Muscle layer of duodenum (tissue), 2 donors: ENCODE measurements at regions not wholly inside any gene's neighbourhood (a gene's known extent, or its start where the extent isn't known, plus 50 kb on each side); places are given as distances from the start of the nearest gene placed in this dataset.

Experiments used
- H3K27ac ChIP-seq: one replicate; pipeline ENCODE4 v1.7.0; 2013; ENCODE audit warnings: mild to moderate bottlenecking, low read length
- H3K27me3 ChIP-seq: one replicate; pipeline ENCODE4 v1.7.0; 2013; ENCODE audit warnings: low read depth, mild to moderate bottlenecking, control low read depth, low read length
- H3K36me3 ChIP-seq, 2 donors: one replicate each; pipeline ENCODE4 v1.7.0; 2013; ENCODE audit warnings: low read length in 2 of 2, control low read depth in 1 of 2, mild to moderate bottlenecking in 1 of 2; ENCODE audit not compliant: insufficient read depth in 2 of 2, control insufficient read depth in 1 of 2
- H3K4me1 ChIP-seq, 2 donors: one replicate each; pipeline ENCODE4 v1.7.0; 2013; ENCODE audit warnings: low read length in 2 of 2, mild to moderate bottlenecking in 2 of 2, control low read depth in 1 of 2, moderate library complexity in 1 of 2; ENCODE audit not compliant: insufficient read depth in 2 of 2, control insufficient read depth in 1 of 2
- H3K4me3 ChIP-seq, 2 donors: one replicate each; pipeline ENCODE4 v1.7.0; 2013; ENCODE audit warnings: low read length in 2 of 2, low read depth in 1 of 2, mild to moderate bottlenecking in 1 of 2
- H3K9me3 ChIP-seq, 2 donors: one replicate each; pipeline ENCODE4 v1.7.0; 2013; ENCODE audit warnings: low read length in 2 of 2, control low read depth in 1 of 2, mild to moderate bottlenecking in 1 of 2; ENCODE audit not compliant: control insufficient read depth in 1 of 2
- donor health status: healthy.

DNA sequence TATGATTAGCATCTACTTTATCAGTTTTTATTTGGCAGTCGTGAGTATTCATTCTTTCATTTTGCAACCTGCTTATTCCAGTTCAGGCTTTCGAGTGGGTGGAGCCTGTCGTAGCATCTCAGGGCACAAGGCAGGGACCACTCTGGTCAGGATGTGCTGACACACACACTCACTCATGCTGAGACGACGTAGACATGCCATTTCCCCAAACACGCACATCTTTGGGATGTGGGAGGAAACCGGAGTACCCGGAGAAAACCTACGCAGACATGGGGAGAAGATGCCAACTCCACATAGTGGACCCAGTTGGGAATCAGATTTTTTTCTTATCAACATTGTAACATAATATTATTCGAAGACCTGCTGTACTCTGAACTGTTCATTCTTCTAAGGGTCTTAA lies 756.5 kb upstream of the RBFOX1 start:
- Histone ChIP-seq H3K9me3 (no peaks in the 10 kb centered on the region), H3K27ac (no peak overlapping the region), H3K36me3 (no peaks in the 10 kb centered on the region), H3K27me3 (no peaks in the 10 kb centered on the region), H3K4me3 (no peak overlapping the region), H3K4me1 (no peaks in the 10 kb centered on the region)

DNA sequence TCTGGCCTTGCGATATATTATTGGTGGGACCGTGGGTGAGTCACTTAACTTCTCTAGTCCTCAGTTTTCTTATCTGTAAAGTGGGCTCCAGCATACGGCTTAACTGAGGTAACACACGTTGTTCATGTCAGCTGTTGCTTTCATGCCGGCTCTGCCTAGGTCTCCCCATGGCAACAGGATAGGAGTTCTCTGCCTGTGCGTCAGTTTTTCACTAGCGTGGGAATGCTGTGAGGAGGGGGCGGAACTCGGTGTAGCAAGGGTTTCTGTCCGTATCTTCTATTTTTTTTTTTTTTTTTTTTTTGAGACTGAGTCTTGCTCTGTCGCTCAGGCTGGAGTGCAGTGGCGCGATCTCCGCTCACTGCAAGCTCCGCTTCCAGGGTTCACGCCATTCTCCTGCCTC lies 758.5 kb upstream of the RBFOX1 start:
- Histone ChIP-seq H3K4me1 (no peaks in the 10 kb centered on the region), H3K4me3 (no peak overlapping the region), H3K36me3 (no peaks in the 10 kb centered on the region), H3K27ac (no peak overlapping the region), H3K27me3 (no peaks in the 10 kb centered on the region), H3K9me3 (no peaks in the 10 kb centered on the region)

DNA sequence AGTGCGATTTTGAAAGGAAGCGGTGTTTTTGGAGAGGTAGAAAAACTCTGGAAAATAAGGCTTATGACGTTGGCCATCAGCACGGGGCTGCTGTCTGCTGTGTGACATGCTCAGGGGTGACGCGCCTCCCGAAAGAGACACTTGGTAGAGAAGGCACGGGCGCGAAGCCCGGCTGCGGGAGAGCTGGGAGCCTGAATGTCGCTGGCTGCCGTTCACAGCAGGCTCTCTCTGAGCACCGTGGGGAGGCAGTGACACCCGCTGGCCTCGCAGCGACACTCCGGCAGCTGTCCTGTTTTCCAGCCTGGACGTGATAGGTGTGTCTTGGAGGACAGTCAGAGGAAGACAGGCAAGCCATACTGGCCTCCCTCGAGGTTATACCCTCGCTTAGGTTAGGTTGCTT lies 759.1 kb upstream of the RBFOX1 start:
- no peak overlapping the region for H3K4me3 ChIP-seq
- H3K9me3 ChIP-seq = no peaks in the 10 kb centered on the region
- no peaks in the 10 kb centered on the region for H3K36me3 ChIP-seq
- H3K4me1 ChIP-seq = no peaks in the 10 kb centered on the region
- H3K27me3 ChIP-seq = no peaks in the 10 kb centered on the region
- H3K27ac ChIP-seq = no peak overlapping the region

DNA sequence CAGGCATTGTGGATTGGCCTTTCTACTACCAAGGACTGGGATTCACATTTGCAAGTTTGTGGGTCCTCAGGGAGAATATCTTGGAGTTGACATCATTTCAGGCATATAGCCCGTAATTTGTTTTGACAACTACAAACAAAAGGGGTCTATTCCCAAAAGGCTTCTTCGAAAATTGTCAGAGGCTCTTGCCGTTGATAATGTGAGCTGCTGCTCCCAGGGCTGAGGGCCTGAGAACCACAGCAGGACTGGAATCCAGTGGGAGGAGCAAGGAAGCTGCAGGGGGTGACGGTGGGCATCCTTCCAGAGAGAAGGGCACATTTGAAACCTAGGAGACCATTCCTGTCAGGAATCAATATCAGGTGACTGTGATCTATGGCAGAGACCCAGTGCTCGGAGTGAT lies 761.6 kb upstream of the RBFOX1 start:
- no peaks in the 10 kb centered on the region for H3K4me1 ChIP-seq
- no peaks in the 10 kb centered on the region for H3K27me3 ChIP-seq
- H3K36me3 ChIP-seq = no peaks in the 10 kb centered on the region
- H3K4me3 ChIP-seq = no peak overlapping the region
- no peaks in the 10 kb centered on the region for H3K9me3 ChIP-seq
- H3K27ac ChIP-seq = no peak overlapping the region

DNA sequence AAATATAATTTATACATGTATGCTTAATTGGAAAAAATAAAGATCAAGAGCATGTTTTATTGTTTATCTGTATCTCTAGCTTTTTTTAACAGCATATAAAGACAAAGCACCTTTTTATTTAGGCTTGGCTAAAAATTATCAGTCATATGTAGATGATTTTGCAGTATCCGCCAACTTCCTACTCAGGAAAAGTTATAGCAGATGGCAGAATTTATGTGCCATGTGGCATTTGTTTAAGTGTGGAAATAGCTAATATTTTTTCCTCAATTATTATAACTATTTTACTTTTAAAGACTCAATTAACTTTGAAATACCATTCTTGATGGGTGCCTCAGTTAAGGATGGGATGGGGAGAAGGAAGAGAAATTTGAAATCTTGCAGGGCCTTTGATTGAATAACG lies 762.1 kb upstream of the RBFOX1 start:
- no peak overlapping the region for H3K27ac ChIP-seq
- no peaks in the 10 kb centered on the region for H3K9me3 ChIP-seq
- H3K4me3 ChIP-seq = no peak overlapping the region
- no peaks in the 10 kb centered on the region for H3K27me3 ChIP-seq
- H3K4me1 ChIP-seq = no peaks in the 10 kb centered on the region
- H3K36me3 ChIP-seq = no peaks in the 10 kb centered on the region

DNA sequence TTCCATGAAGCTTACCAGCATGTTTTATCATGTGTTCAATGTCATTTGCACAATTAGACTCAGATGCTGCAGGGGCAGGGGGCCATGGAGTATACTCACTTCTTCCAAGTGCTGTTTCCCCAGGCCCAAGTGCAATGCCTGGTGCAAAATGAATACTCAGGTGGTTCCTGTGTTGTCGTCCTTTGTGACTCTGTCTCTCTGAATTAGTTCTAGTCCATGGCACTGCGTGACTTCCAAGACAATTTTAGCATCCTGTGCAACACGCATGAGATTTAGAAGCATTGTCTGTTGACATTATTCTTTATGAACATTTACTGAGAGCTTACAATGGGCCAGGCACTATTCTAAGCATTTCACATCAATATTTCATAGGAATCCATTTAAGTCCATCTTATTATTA lies 769.7 kb upstream of the RBFOX1 start:
- H3K4me1 ChIP-seq = no peaks in the 10 kb centered on the region

DNA sequence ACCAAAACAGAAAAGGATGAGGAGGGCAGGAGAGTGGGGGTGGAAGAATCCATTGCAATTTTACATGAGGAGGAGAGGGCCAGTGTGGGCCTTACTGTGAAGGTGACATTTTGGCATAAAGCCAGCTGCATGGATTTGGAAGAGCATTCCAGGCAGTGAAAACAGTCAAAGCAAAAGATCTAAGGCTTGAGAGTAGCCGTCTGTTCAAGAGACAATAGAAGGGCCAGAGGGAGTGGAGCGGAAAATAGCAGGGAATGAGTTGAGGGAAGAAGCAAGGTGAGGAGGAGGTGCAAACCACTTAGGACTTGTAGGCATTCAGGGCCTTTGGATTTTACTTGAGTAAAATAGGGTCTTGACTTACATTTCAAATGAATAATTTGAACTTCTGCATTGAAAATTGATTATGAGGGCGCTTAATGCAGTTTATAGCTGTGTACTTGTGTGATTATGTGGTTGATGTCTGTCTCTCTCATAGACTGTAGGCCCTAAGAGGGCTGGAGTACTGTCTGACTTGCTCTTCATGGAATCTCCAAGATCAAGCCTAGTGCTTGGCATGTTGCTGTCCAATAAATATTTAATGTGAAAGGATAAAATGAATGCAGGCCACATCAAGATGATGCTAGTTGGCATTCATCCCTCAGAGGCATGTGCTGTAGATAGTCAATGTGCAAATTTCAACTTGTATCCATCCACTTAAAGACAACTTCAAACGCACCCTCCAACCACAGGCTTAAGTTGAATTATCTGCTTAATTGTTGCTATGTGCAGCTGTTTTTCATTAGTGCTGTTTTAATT lies 772.1 kb upstream of the RBFOX1 start:
- H3K27me3 ChIP-seq = no peaks in the 10 kb centered on the region
- H3K27ac ChIP-seq = no peak overlapping the region
- H3K36me3 ChIP-seq = no peaks in the 10 kb centered on the region
- no peak overlapping the region for H3K4me3 ChIP-seq
- H3K4me1 ChIP-seq = no peaks in the 10 kb centered on the region
- no peaks in the 10 kb centered on the region for H3K9me3 ChIP-seq

More for the DNA sequence above, 769.7 kb upstream of the RBFOX1 start:
- Histone ChIP-seq H3K36me3 (no peaks in the 10 kb centered on the region), H3K4me3 (no peak overlapping the region), H3K27ac (no peak overlapping the region), H3K27me3 (no peaks in the 10 kb centered on the region), H3K9me3 (no peaks in the 10 kb centered on the region)

DNA sequence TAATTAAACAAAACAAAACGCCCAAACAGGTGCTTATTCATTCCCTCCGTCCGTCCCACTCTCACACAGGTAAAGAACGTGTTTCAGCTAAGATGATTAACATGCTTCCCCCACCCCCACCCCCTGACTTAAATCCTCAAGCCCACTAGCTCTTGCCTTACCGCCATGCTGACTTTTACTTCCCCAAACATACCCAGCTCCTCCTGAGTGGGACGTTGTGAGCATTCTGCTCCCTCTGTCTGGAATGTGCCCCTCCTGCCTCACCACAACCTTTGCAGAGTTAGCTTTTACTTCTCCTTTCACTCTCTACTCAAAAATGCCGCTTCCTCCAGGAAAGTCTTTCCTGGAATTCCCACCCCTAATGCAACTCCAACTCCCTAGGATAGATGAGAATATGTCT lies 774.0 kb upstream of the RBFOX1 start:
- H3K4me1 ChIP-seq = no peaks in the 10 kb centered on the region
- no peak overlapping the region for H3K4me3 ChIP-seq
- no peaks in the 10 kb centered on the region for H3K36me3 ChIP-seq
- H3K27ac ChIP-seq = no peak overlapping the region
- no peaks in the 10 kb centered on the region for H3K27me3 ChIP-seq
- H3K9me3 ChIP-seq = no peaks in the 10 kb centered on the region

DNA sequence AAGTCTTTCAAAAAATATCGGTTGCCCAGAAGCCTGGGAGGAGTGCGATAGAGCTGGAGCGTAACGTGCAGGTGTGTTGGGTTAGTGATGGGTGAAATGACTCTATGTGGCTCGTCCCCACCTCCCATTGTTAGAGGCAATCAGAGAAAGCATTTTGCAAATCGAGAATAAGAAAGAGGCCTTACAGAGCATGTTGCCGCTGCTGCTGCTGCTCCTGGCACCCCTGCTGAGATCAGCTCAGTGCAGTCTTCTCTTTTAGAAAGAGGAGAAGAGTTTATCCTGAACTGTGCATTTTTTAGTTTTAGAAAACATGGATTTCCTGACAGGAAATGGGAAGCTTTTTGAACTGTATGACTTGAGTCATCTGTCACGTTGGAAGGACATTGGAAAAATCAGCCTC lies 774.5 kb upstream of the RBFOX1 start:
- Histone ChIP-seq H3K4me3 (no peak overlapping the region), H3K27me3 (no peaks in the 10 kb centered on the region), H3K9me3 (no peaks in the 10 kb centered on the region), H3K27ac (no peak overlapping the region), H3K36me3 (no peaks in the 10 kb centered on the region), H3K4me1 (no peaks in the 10 kb centered on the region)

DNA sequence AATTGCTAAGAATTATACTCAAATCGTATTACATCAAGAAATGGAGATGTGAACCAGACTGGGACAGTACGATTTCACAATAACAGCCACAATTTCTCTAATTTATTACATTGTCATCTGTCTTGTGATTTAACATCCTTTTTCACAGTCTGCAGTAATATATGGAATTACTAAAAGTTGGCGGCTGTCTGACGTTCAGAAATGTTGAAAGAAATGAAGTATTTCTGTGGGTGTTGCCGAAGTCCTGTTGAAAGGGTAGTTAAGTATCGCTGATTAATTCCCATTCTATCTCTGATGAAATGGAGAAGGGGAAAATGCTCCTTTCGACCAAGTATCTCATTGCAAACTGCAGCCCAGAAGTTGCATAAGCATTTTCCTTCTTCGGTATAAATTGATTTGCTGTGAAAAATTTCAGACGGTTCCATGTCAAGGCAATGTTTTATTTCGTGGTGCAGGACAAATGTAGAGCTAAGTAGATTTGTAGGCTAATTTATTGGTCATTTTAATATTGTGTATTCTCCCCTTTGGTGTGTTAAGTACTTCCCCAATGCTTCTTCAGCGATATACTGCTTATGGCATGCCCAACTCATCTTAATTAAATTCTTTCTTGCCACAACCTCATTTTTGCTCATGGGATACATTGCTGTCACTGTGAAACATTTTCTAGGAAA lies 775.2 kb upstream of the RBFOX1 start:
- no peak overlapping the region for H3K27ac ChIP-seq
- H3K4me1 ChIP-seq = no peaks in the 10 kb centered on the region
- no peaks in the 10 kb centered on the region for H3K36me3 ChIP-seq
- no peaks in the 10 kb centered on the region for H3K9me3 ChIP-seq
- no peaks in the 10 kb centered on the region for H3K27me3 ChIP-seq
- H3K4me3 ChIP-seq = no peak overlapping the region

DNA sequence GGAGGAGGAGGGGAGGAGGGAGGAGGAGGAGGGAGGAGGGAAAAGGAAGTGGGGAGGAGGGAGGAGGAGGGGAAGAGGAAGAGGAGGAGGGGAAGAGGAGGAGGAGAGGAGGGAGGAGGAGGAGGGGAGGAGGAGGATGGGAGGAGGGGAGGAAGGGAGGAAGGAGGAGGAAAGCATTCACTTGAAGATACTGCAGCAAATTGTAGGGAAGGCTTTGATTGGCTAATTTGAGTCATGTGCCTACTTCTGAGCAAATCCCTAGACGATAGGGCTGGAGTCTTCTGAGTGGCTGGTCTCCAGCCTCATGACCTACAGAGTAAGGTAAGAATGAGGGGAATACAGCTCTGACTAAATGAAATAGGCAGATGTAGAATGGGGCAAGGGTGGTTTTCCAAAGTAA lies 783.2 kb upstream of the RBFOX1 start:
- Histone ChIP-seq H3K27me3 (no peaks in the 10 kb centered on the region), H3K9me3 (no peaks in the 10 kb centered on the region), H3K36me3 (no peaks in the 10 kb centered on the region), H3K27ac (no peak overlapping the region), H3K4me3 (no peak overlapping the region), H3K4me1 (no peaks in the 10 kb centered on the region)

DNA sequence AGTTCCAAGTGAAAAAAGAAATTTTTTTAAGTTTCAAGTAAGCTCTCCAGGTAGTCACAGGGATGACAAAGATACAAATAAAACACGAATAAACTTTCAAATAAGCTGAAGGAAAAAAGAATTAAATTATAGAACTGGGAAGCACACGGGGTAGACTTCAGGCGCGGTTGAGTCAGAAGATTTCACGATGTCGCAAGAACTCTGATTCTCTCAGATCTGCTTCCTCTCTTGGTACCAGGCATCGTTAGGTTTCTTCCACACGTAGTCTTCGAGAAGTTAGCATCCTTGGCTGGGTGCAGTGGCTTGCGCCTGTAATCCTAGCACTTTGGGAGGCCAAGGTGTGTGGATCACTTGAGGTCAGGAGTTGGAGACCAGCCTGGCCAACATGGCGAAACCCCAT lies 784.1 kb upstream of the RBFOX1 start:
- Histone ChIP-seq H3K4me1 (no peaks in the 10 kb centered on the region), H3K27me3 (no peaks in the 10 kb centered on the region), H3K9me3 (no peaks in the 10 kb centered on the region), H3K36me3 (no peaks in the 10 kb centered on the region), H3K4me3 (no peak overlapping the region), H3K27ac (no peak overlapping the region)
